Stimulated activated CD4-positive, alpha-beta T cell treated with anti-CD3 and anti-CD28 coated beads, Interleukin-1b, Interleukin-23, amount 100 ng/mL, for 4 hours (primary cell): ENCODE measurements at regions not wholly inside any gene's neighbourhood (a gene's known extent, or its start where the extent isn't known, plus 50 kb on each side); places are given as distances from the start of the nearest gene placed in this dataset.

Experiments used
- DNase-seq, 2 donors: peaks; one replicate each; pipeline ENCODE4 v3.0.0-alpha.2; 2020; ENCODE audit warnings: low read depth in 2 of 2

GRCh38 chr12:104858611-104859543, 99.2 kb downstream of the SLC41A2 start:
- DNase-seq = no peak

DNA sequence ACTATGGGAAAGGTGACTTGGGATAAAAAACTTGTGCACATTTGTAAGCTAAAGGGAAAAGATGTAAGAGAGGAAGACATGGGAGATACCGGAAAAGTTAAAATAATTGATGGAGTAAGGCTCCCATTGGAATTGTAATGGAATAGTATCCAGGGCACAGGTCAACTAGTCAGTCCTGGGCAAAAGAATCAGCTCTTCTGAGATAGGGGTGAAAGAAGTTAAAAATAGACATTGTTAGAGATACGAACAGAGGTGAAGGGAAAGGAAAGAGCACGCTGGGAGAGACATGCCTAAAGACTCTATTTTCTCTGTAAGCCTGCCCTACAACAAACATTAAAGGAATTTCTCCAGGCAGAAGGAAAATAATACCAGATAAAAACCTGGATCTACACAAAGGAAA, 101.6 kb downstream of the SLC41A2 start:
- DNase-seq = no peak

- DNase-seq = no peak
Measured at GRCh38 chr12:104855599-104855998, 102.5 kb downstream of the SLC41A2 start.

DNA sequence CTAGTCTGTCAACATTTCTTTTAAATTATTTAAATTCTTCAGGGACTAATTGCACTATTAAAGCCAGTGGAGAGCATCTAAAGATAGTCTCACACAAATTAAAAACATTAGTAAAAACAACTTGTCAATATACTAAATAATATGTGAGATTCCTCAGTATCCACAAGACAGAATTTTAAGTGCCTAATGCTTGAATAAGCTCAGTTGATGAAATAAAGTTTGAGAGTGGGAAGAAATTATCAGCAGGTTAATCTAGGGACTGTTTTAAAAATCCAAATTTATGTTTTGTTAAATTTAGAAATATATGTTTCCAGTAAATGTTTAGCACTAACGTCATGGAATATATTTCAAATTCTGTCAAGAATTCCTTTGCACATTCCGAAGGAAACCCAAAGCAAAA, 105.2 kb downstream of the SLC41A2 start:
- no peak for DNase-seq

DNA sequence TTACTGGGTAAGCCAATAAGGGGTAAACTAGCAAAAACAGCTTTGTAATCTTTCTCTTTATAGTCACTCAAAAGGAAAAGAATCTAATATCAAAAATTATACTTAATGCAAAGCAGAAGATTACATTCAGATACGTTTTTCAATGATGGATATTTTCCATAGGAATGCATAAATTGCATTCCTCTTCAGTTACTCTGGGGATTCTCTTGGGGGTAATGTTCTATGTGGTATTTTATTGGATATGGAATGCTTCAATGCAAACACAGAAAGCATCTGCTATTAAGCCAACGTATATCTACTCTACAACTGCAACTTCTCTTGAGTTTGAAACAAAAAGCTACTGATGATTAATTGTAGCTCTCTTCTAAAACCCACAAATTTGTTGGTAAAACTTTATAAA, 106.0 kb downstream of the SLC41A2 start:
- no peak for DNase-seq

- DNase-seq = no peak
Measured at GRCh38 chr12:104850781-104851180, 107.3 kb downstream of the SLC41A2 start.

- DNase-seq = no peak
Measured at GRCh38 chr12:104846056-104846767, 111.9 kb downstream of the SLC41A2 start.

DNA sequence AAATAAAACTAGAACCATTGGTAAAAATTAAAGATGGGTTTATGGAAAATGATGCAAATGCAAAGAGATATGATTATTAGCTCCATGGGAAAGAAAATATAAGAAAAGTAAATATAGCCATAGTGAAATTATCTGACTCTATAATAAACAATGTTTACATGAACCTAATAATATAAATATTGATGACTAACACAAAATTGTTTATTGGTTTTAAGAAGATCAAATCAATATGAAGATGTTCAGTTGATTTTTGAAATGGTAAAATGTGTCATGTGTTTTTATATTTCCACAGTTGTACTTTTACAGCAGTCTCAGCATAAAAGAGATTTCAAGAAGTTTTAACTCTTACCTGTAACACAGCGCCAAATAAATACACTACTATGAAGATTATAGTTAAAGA, 114.0 kb downstream of the SLC41A2 start:
- DNase-seq = no peak

DNA sequence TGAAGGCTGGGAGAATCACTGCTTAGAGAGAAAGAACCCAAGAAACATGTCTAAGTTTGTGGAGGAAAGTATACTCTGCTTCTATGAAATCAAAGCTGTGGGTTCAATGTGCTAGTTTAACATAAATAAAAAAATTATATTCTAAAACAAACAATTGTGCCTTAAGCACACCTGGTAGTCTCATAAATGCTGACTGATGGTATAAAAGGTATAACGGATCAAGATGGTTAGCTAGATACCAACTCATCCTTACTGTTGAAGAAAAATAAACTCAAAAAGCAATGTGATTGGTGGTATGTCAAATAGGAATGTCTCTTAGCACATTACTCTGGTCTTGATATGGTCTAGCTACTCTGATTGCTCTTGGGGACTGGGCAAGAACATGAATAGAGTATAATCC, 117.8 kb downstream of the SLC41A2 start:
- DNase-seq = no peak

DNA sequence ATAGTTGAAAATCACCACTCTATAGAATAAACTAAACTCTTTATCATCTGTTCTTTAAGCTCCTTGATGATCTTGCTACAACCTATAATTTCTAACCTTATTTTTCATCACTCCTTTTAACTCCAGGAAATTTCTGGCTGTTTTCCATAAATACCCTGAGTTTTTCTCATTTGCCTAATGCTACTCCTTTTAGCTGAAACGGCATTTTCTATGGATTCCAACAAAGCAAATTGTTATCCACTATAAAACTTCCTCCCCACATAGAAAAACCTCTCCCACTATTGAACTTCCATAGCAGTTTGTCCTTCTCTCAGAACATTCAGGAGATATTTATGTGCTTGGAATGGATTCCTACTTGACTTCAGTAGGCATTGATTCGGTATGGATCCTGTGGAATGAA, 122.8 kb downstream of the SLC41A2 start:
- no peak for DNase-seq

DNA sequence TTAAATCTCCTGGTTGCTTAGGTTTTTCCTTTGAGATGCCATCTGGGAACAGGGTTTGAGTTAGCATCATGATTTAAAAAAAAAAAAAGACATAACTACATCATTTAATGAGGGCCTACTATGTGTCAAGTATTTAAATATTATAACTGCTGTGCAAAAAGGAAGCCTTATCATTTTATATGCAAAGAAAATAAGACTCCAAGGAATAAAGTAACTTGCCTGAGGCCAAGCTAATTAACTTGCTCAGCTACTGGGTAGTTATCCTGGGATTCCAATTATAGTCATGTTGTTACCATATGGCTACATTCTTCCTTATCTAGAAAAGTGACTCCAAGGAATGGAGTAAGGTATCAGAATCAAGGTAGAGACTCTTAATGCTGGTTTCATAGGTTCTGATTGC, 123.5 kb downstream of the SLC41A2 start:
- DNase-seq = no peak

- no peak for DNase-seq
Measured at GRCh38 chr12:104833756-104834155, 124.3 kb downstream of the SLC41A2 start.

DNA sequence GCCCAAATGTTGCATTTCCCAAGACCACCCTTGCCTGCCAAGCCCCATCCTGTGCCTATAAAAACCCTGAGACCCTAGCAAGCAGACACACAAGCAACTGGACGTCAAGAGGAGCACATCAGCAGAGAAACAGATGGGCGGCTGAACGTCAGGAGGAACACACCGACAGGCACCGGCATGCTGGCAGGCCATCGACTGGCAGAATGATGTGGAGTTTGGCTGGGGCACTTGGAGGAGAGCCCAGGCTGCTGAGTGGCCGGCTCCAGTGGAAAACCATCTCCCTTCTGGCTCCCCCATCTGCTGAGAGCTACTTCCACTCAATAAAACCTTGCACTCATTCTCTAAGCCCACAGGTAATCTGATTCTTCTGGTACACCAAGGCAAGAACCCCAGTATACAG, 130.1 kb downstream of the SLC41A2 start:
- DNase-seq = no peak

GRCh38 chr12:104827587-104827986, 130.5 kb downstream of the SLC41A2 start:
- no peak for DNase-seq

DNA sequence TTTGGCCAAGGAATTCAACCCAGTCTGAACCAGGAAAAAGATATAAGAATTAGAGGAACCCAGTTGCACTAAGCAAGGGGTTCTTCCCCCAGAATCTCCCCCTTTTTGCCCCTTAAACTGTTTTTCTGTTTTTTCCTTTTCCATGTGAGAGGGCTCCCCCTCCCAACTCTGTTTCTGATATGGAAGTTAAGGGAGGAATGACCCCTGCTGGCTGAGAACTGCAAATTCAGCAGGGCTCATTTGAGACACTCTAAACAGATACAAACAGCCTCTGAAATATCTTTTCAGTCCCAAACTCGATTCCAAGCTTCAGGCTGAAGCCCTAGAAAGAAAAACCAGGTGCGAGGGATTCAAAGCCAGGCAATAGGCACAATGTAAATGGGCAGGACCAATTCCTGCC, 132.7 kb downstream of the SLC41A2 start:
- DNase-seq = no peak

DNA sequence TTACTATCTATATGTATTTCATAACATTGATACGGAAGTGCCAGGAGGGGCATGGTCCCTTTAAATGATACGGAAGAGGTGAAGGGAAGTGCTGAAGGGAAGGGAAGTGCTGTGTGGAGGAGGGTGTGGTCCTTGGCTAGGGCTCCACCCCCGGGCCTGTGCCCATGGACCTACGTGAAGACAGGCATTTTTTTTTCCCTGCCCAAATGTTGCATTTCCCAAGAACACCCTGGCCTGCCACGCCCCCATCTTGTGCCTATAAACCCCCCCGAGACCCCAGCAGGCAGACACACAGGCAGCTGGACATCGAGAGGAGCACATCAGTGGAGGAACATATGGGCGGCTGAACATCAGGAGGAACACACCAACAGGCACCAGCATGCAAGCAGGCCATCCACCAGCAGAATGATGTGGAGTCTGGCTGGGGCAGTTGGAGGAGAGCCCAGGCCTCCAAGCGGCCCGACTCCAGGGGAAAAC, 134.1 kb downstream of the SLC41A2 start:
- no peak for DNase-seq

DNA sequence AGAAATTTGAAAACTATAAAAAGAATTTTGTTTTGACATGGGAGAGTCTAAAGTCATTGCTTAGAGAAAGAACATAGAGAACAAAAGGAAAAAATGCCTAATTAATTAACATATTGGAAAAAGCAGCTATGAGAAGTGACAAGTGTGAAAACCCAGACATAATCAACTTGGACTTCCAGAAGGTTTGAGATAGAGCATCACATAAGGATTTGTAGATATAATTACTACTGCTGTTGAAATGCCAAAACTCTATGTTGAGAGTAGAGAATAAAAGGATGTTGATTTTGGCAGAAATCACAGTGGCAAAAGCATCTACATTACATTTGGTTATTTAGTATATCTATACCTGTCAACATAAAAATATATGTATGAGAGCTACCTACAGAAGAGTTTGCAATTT, 135.1 kb downstream of the SLC41A2 start:
- no peak for DNase-seq

GRCh38 chr12:104816845-104817503, 141.1 kb downstream of the SLC41A2 start:
- DNase-seq = no peak

GRCh38 chr12:104815935-104816334, 142.2 kb downstream of the SLC41A2 start:
- DNase-seq = no peak

DNA sequence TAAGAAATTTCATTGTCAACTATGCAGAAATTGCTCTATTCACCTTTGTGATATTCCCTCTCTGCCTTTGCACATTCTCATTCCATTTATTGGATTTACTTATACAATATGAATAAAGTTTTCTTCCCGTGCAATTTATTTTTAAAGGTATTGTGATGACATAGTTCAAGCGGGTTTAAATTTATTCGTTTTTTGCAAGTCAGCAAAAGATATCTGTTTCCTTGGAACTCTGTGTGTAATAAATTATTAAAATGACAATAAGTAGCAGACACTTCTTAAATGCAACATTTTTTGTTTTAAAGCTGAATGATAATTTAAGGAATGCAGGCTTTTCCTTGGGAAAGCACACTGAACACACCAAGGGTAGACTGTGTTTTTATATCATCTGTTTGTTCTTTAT, 143.1 kb downstream of the SLC41A2 start:
- DNase-seq = no peak
